Activated CD8-positive, alpha-beta memory T cell treated with anti-CD3 and anti-CD28 coated beads for 4 hours (primary cell): ENCODE measurements at regions not wholly inside any gene's neighbourhood (a gene's known extent, or its start where the extent isn't known, plus 50 kb on each side); places are given as distances from the start of the nearest gene placed in this dataset.

Experiments
- DNase-seq, 2 donors: peaks; one replicate each; pipeline ENCODE4 v3.0.0-alpha.2; 2020; ENCODE audit warnings: low read depth in 2 of 2

DNA sequence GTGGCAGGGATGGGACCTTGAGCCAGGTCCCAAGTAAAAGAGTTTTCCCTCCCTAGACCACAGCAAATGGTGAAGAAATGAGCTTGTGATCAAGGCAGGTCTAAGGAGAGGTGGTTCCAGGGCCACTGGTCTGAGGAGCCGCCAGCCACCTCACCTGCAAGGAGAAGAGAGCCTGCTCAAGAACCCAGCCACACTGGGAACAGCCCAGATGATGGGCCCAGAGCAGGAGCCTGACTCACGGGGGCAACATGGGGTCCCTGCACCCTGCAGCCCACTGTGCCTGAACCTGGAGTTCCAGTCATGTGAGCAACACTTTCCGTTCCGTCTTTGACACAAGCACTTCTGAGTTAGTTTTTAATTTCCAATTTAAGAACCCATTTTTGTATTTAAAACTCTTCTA is 204.5 kb upstream of the CDH4 start:
- DNase-seq, result no peak

DNA sequence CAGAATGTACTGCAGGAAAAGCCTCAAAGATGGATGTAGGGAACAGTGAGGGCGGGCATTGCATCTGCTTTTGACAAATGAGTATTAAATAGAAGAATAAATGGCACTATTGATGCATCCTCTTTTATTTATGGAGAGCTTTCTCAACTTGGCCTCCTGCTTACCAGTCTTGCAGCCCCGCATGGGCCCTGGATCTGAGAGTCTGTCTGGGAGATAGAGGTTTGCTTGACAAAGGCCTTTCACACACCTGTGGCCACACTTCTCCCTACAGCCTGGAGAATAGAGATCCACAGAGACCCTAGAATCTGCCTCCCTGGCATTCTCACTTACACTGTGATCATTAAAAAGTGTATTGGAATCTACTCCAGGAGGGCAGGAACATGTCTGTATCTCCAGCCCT is 203.8 kb upstream of the CDH4 start:
- no peak for DNase-seq

DNA sequence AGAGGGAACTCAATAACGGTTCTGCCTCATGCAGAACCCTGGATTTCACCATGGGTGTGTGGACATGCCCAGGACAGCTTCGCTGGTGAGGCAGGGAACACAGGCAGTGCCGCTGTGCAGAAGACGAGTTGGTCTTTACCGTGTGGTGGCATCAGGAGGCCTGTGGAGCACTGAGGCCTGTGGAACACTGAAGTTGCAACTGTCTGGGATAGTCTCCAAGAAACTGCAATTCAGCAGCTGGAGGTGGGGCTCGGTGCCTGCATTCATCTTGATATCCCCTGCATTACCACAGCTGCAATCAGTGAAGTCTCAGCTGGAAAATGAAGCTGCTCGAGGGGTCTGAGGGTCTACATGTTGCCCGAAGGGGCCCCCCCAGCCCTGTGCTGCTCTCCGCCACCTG is 202.4 kb upstream of the CDH4 start:
- DNase-seq, result no peak

DNA sequence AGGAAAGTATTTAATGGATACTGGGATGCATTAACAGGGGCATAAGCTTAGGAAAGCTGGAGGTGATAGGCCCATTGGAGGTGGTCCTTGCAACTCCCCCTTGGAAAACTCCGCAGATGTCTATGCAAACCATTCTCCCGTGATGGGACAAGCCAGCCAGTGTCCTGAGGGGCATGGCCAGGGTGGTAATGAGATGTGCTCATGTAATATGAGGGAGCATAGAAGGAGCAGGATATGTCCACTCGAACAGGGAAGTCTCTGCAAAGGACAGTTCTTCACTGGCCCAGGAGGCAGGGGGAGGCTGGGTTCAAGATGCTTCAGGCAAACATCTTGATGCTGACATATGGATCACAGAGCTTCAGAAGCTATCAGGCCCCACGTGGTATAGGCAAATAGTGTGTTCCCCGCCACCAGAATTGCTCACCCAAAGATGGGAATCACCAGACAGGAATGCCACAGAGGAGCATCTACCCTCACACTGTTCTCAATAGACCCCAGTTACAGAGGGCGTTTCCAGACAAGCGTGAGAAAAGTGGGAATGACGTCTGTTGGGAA is 201.6 kb upstream of the CDH4 start:
- no peak for DNase-seq

DNA sequence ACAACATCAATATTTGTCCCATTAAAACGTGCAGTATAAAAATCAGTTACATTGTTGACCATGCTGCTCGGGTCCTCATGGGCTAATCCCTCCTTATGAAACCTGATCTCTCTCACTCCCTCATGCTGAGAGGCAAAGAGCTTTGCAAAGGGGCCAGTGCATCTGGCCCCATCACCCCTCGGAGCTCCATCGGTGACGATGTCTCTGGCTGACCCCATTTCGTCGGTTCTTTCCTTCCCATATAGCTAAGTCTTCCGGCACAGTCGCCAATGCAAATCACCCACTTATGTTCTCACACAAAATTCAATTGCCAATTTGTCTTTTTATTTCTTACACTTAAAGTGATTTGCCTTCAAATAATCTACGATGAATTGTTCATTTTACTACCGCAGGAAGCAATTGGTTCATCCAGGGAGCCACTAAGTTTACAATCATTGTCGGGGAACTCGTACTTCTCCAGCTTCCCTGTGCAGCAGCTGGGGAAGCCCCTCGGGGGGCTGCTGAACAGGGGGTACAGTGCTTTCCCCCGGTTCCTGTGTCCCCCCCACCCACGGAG is 199.8 kb upstream of the CDH4 start:
- DNase-seq, result no peak

DNA sequence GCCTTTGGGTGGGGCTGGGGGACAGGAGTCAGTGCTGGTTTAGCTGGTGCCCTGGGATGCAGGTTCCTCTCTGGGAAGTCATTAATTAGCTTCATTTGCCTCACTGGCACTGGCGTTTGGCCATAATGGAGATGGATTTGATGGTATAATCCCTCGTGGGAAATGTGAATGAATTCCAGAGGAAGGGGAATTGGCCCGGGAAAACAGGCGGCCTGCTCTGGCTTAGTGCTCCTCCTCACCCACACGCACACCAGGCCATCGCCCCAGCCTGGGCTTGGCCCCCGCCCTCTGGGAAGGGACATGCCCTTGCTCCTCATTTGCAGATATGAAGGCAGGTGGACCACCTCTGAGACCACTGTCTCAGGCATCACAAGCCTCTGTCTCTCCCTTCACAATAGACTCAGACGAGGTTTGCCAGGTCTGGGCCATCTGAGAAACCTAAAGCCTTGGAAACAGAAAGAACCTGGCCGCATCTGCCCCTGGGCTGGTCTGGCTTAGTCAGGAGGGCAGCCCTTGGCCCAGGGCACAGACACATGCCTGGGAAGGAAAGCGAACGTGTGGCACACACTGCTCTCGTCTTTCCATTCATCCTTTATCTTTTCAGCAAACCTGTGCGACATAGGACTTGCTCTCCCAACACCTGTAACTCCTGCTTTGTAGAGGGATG is 199.2 kb upstream of the CDH4 start:
- DNase-seq, result no peak

DNA sequence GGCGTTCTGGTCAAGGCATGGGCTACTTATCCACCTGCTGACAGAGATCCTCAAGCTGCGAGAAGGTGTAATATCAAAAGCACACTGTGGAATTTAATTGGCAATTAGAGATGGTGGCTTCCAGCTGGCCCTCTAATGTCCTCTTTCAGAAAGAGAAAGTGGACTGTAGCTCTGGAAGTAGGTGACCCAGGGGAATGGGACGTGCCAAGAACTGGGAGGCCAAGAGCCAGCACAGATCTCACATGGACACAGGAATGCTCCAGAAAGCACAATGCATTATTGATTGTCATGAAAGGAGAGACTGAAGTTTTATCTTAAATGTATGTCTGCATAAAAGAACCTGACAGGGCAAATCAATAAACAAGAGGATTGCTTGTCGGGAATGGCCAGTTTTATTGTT is 198.6 kb upstream of the CDH4 start:
- no peak for DNase-seq

DNA sequence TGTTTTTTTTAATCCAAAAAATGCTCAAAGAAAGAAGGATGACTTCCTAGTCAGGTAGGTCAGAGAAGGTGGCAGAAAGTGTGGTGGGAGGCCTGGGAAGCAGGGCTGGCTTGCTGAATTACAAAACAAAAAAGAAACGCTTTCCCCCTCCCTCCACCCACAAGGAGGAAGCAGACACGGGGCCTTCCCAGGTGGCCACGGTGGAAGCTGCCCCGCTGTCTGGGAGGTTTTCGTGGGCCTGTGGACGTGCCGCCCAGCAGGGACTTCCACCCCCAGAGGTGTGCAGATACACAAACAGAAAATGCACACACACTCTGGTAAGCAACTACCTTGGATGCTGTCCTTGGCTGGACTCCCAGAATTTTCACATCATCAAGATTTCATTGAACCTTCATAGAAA is 198.2 kb upstream of the CDH4 start:
- no peak for DNase-seq

DNA sequence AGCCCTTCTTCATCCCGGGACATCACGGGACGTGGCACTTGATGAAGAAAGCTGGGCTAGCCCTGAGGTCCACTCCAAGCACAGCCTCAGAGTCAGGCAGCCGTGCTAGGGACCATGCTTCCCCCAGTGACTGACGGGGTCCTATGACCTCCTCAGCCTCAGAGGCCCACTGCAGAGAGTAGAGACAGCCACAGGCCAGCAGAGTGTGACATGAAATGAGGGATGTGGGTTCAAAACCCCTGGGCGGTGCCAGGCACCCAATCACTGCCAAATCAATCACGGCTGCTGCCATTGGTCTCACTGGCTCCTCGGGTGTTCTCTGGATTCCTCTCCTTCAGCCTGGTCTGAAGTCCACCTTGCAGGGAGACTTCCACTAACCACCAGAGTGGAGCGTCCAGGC is 197.7 kb upstream of the CDH4 start:
- DNase-seq, result no peak

DNA sequence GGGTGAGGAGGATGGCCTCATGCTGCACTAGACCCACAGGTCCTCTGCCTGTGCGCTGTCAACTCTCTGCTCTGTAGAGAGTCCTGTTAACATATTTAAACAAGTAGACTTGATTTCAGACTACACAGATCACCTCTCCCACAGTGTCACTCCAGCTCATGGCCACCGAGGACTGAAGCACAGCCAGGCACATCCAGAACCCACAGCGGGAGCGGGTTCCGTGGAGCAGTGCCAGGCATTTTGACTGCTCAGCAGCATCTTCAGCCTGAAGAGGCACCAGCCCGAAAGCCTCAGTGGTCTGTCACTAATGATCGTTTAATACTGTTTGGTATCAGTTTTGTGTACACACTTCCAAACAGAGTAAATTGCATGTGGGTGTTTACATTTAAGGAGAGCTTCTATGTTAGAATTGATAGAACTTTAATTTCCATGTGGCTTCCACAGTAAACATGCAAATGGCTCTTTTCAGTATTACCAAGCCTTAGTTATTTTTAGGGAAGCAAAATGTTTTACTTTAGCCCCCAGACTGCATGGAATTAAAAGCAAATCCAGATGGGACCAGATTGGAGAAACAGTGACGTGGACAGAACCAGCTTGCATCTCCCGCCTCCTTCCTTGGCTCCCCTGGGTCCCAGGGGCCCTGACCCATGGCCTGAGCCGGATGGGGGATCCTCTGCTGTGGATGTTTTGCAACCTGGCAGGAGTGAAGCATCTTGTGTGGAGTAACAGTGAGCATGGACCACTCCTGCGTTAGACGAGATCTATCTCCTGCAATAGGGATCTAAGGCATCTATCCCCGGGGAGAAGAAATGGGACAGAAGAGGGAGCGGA is 196.7 kb upstream of the CDH4 start:
- no peak for DNase-seq

DNA sequence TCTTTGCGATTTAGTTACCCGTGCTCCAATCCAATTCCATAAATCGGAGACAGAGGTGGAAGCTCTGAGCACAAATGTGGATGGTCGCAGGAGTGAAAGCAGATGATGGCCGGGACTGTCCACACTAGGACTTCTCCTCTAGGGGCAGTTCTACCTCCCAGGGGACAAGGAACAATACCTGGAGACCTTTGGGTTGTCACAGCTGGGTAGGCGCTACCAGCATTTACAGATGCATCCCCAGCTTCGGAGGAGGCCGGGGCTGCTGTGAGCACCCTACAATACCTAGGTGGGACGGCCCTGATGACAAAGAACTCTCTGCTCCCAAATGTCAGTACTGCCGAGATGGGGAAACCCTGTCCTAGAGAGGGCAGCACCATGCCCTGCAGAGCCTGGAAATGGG is 195.9 kb upstream of the CDH4 start:
- no peak for DNase-seq

DNA sequence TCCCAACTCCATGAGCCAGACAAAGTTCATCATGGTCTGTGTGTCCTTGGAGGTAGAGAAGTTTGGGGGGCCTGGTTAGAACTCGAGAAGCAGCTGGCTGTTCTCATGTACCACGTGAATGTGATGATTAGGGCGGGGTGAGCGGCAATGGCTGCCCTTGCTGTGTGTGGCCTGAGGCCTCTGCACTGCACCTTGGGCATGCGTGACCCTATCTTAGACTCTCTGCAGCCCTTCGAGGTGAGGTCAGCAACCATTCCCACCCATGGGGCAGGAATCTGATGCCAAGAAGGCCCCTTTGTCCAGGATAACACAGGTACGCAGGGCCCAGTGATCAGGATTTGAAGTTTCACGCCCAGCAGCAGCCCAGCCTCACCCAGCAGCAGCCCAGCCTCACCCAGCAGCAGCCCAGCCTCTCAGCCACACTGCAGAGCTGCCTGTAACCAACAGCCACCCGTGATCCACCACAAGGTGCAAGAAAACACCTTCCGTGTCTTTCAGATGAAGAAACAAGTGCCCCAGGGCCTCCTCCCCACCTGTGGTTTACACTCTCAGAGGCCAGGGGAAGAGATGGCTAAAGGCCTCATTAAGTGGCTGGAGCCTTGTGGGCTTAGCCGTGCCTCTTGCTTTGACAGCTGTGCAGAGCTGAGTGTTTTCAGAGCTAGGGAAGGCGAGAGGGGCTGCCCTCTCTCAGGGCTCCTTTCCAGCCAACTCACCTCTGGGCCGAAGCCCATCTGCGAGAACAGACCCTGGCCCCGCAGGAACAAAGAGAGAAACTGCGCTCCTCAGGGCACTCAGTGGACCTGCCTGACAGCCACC is 195.2 kb upstream of the CDH4 start:
- no peak for DNase-seq

DNA sequence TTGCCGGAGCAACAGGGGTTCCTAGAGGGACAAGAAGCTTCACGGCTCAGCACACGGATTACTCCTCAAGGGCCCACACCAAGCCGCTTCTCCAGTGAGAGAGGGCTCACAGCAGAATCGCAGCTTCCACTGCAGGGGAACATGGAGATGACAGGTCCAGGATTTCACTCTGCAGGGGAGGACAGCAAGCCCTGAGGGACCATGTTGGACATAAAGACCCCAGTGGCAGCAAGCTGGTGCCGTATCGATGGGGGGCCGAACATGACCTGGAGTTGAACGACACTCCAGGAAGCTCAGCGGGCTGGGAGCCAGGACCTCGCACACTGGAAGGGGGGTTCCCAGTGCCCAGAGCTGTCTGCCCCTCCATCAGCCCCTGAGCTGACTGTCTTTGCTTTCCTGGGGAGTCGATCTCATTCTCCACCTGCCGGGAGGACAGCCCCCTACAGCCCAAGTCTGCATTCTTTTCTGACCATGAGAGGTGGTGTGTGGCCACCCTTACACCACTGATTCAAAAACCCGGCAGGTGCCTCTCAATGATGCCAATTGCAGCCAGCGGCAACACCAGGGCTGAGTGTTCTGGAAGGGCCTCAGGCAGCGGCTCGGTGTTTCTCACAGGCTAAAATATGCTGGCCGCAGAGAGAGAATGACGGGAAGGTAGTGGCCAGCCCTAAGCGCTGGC is 194.5 kb upstream of the CDH4 start:
- no peak for DNase-seq

DNA sequence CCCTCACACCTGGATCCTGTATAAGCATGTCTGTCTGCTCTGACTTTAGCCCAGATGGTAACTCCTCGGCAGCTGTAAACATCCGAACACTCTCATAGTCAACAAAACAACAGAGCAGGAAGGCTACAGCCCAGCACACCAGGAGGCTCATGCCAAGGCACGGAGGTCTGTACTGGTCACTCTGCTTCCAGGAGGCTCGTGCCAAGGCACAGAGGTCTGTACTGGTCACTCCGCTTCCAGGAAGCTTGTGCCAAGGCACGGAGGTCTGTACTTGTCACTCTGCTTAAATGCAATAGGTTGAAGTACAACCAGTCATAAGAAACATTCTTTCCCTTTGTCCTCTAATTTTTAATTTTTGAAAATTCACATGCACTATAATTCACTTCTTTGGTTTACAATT is 190.1 kb upstream of the CDH4 start:
- no peak for DNase-seq

DNA sequence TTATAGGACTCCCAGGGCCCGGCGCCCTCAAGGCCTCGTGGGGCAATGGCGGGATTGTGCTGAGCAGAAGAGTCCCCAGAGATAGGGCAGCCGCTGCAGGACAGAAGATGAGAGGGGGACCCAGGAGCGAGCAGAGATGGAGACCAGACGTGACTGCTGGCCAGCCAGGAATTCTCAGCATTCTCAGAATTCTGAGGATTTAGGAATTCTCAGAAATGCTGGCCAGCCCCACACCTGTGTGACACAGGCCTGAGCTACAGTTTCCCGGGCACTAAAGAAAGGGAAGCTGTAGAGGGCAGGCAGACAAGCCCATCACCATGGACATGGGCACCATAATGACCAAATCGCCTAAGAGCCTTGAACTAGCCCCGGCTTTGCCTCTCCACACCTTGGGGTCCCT is 186.2 kb upstream of the CDH4 start:
- DNase-seq, result no peak

DNA sequence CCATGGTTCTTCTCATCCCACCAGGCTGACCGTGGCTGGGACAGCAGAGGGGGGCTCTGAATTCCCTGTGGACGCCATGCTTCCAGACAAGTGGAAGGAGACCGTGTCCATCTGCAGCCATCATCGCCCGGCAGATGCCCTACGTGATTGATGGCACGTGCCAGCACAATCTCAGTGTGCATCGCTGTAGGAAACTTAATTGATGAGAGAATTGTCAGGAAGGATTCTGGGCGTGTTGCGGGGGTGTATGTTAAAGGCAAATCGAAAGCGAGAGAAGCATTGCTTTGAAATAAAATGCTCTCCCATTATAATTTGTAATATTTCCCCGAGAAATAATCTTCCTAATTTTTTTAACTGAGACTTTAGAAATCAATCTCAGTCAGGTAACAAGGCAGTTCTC is 185.5 kb upstream of the CDH4 start:
- no peak for DNase-seq

DNA sequence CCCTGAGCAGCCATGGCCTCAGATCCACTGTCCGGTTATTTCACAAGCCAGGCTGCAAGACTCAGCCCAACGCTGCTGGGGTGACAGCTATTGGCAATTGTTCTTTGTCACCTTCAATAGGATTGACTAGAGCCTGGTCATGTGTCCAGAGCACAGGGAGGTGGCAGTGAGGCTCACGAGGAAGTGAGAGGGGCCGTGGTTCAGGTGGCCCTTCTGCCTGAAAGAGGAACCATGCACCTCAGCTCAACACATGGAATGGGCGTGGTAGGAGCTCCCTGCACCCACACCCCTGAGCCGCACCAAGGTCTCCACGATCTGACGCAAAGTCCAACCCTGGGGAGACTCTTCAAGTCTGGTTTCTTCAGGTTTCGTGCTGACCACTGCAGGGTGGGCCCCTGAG is 184.8 kb upstream of the CDH4 start:
- no peak for DNase-seq

DNA sequence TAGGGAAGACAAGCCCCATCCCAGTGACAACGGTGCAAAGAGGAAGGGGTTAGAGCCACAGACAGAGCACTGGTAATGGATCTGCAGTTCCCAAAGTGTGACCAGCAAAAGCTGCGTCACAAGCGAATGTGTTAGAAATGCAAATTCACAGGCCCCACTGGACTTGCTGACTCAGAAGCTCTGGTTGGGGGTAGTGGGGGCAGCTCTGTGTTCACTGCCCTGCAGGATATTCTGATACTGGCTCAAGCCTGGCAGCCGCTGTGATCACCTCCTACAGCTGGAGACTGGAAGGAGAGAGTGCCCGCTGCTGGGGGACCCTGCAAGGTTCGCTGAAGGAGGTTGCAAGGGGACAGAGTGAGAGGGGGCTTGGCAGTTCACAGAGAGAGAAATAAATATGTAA is 179.7 kb upstream of the CDH4 start:
- DNase-seq, result no peak

DNA sequence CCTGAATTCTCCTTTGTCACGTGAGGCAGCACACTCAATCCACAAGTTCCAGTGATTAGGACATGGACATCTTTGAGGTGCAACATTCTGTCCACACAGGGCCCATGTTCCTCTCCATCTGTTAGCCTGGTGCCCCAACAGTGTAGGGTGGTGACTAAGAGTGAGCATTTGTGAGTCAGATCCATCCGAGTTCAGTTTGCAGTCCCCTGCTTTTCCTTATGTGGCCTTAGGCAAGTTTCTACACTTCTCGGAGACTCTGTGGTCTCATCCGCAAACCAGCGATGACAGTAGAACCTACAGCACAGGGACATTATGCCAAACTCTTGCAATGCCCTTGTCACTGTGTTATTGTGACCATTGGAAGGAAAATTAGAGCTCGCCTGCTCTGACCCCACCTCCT is 178.7 kb upstream of the CDH4 start:
- no peak for DNase-seq

DNA sequence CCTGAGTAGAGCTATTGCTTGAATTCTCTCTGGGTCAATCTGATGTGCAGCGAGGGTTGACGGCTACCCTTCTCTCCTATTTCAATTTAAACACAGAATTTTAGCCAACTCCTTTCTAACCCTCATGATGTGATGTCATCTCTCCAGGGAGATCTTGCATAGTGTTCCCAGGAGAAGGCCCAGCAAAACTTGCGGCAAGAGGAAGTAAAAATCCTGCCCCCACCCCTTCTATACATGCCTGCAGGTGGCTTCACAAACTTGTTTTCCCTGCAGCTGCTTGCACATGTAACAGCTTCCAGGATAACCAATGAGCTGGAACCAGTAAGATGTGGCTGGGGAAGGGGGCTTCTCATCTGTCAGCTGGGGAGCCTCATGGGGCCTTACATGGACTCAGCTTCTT is 169.3 kb upstream of the CDH4 start:
- DNase-seq, result no peak

DNA sequence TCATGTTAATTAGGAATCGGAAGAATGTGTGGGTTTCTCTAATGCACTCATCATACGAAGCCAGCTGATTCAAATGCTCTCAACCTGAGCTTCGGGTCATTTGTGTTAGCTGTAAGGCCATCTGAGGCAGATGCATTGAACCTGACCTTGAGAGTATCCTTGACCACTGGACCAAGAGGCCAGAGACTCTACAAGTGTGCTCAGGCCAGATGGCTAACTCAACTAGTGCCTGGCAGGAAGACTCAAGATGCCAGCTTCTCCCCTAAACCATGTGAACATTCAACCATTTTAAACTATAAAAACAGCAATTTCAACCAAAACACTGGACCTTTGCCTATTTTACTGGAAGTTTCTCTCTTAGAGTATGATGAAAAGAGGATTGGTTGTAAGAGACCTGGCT is 168.6 kb upstream of the CDH4 start:
- no peak for DNase-seq

DNA sequence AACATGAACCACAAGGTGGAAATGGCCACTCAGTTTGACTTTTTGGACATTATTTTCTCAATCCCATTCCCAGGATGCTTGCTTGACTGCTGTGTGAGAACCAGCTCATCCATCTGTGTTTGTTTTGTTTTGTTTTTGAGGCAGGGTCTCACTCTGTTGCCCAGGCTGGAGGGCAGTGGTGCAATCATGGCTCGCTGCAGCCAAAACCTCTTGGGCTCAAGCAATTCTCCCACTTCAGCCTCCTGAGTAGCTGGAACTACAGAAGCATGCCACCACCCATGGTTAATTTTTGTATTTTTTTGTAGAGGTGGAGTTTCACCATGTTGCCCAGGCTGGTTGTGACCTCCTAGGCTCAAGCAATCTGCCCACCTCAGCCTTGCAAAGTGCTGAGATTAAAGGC is 166.0 kb upstream of the CDH4 start:
- DNase-seq, result no peak
